Activated effector memory CD4-positive, alpha-beta T cell treated with anti-CD3 and anti-CD28 coated beads, Interleukin-2, amount 50 U/mL, for 16 hours (primary cell): ENCODE measurements at regions not wholly inside any gene's neighbourhood (a gene's known extent, or its start where the extent isn't known, plus 50 kb on each side); places are given as distances from the start of the nearest gene placed in this dataset.

Experiments used
- DNase-seq: peaks from one replicate; pipeline ENCODE4 v3.0.0-alpha.2; 2020

GRCh38 chr2:3060049-3060448, 317.6 kb downstream of the EIPR1 start:
- no peak for DNase-seq

GRCh38 chr2:3059141-3059925, 318.3 kb downstream of the EIPR1 start:
- no peak for DNase-seq

DNA sequence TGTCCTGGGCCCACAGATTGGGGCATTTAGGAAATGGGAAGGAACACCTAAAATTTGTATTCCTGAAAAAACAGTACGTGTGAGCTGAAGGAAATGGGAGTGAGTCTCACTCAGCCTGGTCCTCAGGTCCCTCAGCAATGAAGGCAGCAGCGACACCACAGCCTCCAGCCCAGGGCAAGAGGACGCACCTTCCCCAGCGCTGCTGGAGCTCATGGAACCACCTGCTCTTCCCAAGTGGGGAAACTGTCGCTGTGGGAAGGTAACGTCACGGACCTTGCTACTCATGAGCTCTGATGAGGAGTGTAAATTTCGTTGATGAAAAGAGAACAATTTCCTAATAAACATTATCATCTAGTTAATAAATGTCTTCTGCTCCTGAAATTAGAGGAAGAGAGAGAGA, 323.6 kb downstream of the EIPR1 start:
- no peak for DNase-seq

DNA sequence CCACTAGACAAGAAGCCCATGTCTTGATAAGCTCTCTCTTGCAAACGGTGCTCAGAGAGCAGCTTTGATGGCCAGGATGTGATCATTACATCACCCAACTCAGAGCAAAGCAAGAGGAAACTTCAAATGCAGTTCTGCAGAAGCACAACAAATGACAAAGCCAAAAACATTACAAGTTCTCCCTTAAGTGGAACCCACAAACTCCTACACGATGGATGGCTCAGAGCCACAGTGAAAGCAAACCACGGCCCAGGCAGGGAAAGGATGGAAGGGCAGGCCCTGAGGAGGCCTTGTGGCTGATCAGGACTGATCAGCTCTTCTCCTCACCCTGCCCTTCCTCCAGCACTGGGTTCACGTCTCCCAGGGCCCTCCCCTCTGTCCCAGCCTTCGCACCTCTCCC, 326.4 kb downstream of the EIPR1 start:
- DNase-seq: no peak

GRCh38 chr2:3046170-3046865, 331.3 kb downstream of the EIPR1 start:
- no peak for DNase-seq

GRCh38 chr2:3045318-3045921, 332.2 kb downstream of the EIPR1 start:
- no peak for DNase-seq

GRCh38 chr2:3044587-3045317, 332.9 kb downstream of the EIPR1 start:
- DNase-seq: no peak

GRCh38 chr2:3043726-3044125, 333.9 kb downstream of the EIPR1 start:
- DNase-seq: no peak

DNA sequence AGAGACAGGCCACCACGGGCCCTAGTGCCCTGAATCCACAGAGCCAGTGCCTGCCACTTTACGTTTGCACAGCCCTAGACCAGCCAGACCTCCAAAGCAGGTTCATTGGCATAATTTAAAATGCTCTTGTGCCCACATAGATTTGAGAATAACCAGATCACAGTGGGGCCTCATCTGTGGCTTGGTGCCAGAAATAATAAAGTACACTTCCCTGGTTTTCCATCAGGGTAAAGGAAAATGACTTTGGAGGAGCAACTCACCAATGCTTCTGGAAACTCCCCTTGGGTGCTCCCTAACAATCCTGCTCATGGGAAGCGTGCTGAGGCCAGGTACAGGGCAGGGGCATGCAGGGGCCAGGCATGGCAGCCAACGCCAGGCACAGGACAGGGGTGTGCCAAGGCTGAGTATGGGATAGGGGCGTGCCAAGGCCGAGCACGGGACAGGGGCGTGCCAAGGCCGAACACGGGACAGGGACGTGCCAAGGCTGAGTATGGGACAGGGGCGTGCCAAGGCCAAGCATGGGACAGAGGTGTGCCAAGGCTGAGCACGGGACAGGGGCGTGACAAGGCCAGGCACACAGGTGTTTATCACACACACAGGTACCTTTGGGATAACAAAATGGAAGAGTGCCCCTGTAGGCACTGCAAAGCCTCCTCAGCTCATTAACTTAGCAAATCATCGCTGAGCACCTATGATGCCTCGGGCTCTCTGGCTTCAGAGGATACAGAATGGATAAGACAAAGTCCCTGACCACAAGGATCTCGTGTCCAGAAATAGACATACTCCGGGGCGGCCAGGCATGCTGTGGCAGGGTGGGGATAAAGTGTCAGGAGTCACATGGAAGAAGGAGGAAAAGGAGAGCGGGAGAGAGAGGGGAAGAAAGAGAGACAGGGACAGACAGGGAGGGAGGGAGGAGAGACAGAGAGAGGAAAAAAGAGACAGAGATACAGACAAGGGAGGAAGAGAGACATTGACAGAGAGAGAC, 334.7 kb downstream of the EIPR1 start:
- no peak for DNase-seq

DNA sequence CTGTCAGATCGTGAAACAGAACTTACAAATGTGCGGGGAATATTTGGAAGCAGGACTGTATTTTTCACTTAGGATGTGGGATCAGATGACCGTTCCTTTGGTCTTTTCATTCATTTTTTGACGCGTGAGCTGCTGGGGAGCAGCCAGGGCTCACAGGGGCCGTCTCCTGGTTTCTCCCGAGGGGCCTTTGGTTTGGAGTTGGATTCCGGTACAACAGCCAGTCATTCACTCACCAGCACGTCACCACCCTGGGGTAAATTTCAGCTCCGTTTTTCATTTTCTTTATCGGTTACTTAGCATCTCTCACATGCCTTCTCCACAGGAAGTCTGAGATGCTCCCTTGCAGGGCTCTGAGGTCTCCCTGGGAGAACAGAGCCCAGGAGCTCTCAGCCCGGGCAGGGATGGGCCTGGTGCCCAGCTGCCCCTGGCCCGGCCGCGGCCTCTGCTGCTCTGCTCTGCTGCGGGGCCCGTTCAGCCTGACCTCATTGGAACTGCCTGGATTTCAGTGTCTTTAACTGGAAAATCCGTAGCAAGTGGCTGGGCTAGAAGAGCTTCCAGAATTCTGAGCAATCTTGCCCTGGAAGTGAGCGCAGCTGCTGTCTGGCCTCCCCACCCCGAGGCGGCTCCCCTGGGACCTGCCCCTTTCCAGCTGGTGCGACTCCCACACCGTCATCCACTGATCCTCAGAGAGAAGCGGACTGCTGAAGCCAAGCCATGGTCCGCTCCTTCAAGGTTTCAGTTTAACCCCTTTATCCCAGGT, 335.6 kb downstream of the EIPR1 start:
- no peak for DNase-seq

DNA sequence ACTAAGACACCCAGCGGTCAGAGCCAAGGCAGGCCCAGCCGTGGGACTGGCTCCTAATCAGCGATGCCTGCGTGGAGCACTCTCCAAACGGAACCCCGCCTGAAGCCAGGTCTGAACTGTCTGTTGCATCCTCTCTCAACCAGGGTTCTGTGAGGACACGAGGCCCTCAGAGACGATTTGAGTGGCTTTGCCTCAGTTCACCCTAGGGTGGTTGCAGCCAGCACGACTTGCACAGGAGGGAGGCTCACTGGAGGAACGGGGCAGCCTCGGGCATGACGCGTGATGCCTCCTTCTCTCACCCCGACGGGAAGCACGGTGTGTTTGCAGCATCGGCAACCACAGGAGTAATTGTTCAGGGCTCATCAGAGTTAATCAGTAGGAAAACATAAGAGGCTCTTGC, 336.4 kb downstream of the EIPR1 start:
- DNase-seq: no peak

DNA sequence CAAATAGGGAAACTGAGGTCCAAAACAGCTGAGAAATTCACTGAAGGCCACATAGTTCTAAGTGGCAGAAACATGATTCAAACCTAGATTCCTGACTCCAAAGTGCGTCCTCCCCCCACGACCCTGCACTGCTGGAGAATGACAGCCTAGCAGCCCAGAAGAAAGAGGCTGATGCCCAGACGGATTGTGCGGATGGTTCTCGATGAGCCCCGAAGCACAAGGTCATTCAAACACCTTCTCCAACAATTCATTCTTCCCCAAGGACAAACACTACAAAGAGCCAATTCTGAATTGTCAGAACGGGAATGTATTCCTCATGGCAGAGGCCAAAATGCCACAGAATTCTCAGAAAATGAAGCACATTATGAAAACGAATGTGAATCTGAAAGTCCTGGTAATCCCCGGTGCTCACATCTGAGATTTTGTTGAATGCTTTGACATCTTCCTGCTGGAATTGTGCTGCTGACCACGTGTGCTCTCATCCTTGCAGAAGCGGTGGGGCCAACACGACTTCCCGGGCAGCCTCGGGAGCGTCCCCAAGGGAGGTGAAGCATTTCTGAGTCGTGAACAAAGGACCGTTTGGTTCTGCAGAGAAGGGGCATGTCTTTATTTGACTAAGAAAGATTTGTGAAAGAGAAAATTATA, 337.0 kb downstream of the EIPR1 start:
- no peak for DNase-seq

- DNase-seq: no peak
Observed at GRCh38 chr2:3040066-3040428, 337.6 kb downstream of the EIPR1 start.

- DNase-seq: no peak
Observed at GRCh38 chr2:3039188-3040065, 338.2 kb downstream of the EIPR1 start.

GRCh38 chr2:3038636-3039035, 339.0 kb downstream of the EIPR1 start:
- no peak for DNase-seq

DNA sequence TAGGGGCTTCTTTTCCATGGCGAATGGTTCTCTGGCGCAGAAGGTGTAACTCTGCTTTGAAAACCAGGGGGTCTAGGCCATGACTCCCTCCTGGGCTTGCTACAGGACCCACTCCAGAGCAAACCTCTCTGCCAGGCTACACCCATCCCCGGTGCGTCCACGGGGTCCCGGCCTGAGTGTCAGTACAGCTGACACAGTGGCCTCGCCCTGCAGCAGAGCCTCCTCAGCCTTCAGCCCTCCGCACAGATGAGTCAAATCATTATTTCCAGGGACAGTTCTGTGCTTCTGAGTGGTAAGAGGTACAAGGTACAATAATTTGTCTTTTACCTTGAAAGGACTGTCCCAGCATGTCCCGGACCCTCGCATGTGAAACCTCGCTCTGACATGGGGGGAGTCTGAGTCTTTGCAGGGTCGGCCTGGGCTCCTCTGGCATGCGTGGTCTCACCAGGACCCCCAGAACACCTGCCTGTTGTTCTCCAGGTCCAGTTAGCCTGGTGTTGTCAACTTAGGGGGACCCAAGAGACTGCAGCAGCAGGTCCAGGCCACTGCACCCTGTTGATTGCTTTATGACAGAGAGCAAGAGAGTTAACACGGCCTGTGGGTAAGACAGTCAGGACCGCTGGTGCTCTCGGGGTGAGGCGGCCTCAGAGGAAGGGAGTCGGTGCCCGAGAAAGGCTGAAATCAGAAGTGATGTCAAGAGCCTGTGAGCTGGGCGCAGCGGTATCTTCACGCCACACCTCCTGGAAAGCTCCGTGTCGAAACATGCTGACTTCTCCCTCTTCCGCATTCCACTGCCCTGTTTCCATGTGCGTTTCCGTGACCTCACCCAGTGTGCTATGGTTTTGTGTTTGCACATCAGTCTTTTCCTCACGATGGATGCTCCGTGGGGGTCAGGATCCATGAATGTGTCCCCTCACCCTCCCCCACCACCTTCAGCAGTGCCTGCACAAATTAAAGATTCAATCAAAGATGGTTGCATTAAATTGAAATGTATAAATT, 340.1 kb downstream of the EIPR1 start:
- no peak for DNase-seq

GRCh38 chr2:3036432-3037125, 341.0 kb downstream of the EIPR1 start:
- peak; percentile 56 for DNase-seq
